Right lobe of liver (tissue), 4 donors: ENCODE measurements at regions not wholly inside any gene's neighbourhood (a gene's known extent, or its start where the extent isn't known, plus 50 kb on each side); places are given as distances from the start of the nearest gene placed in this dataset.

ENCODE experiments used
- CTCF ChIP-seq, 4 donors: fragments of 200-600 bp in 3 of 4; fragments of 450-650 bp in 1 of 4; IDR thresholded peaks; one replicate each; pipeline versions ENCODE4 v1.5.1 to v1.8.0; 2016 to 2022; ENCODE audit warnings: antibody characterized with exemption in 4 of 4, mild to moderate bottlenecking in 2 of 4
- POLR2A ChIP-seq: fragments of 450-650 bp; IDR thresholded peaks from one replicate; pipeline ENCODE4 v1.6.1; 2017; ENCODE audit warnings: antibody characterized with exemption, mild to moderate bottlenecking
- donor health status: DM: no; HTN: no; CAD: no.
- donor health status: DM: no; HTN: no; CAD: no.
- donor health status: DM: no; HTN: yes; CAD: no.

GRCh38 chr12:39070775-39071174 lies 165.4 kb upstream of the CPNE8 start:
- TF ChIP-seq CTCF (IDR thresholded peaks at IDR 0.05): no peak
- TF ChIP-seq POLR2A: no peak
